ENCODE measurements at regions not wholly inside any gene's neighbourhood (a gene's known extent, or its start where the extent isn't known, plus 50 kb on each side); places are given as distances from the start of the nearest gene placed in this dataset.
"Not testable (repeated sequence)": the region's sequence is repeated elsewhere in the genome, so short reads cannot be mapped to it uniquely, and the experiment has no call there.

DNA sequence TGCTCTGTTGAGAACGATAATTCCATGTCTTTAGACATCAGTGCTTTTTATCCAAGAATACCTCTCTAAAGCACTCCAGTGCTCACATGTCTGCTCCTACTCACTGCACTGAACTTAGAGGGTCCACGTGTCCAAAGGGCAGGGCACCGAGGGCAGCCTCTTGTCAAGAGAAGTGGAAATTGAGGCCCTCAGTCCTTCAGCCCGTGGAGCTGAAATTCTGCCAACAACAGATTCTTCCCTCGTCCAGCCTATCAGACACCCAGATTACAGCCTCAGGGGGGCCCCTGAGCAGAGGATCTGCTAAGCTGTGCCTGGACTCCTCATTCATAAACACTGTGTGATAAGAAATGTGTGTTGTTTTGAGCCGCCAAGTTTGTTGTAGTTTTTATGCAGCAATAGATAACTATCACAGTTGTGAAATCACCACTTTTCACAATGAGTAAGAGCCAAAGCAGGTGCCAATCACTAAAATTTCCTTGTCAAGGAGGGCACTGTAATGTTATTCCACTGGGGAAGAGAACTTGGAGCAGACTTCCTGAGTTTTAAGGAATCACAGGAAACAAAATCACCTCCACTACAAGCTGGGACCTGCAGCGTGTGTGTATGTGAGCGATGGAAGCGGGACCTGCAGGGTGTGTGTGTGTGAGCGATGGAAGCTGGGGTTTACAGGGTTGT is 58.8 kb upstream of the IGFBPL1 start:
- DNase-seq (ENCODE audit: extremely low spot score, unreplicated experiment) = no peak
- Mint-ChIP-seq H3K4me3 (ENCODE audit: unreplicated experiment) (no peak overlapping the region), H3K9me3 (ENCODE audit: unreplicated experiment) (no peaks in the 10 kb centered on the region), H3K4me1 (ENCODE audit: unreplicated experiment) (peaks cover 10% of the 10 kb centered on the region), H3K36me3 (ENCODE audit: unreplicated experiment) (no peaks in the 10 kb centered on the region), H3K27me3 (ENCODE audit: unreplicated experiment) (peaks cover 10% of the 10 kb centered on the region), H3K27ac (ENCODE audit: unreplicated experiment) (no peak overlapping the region)
- TF ChIP-seq, protein P1, sequence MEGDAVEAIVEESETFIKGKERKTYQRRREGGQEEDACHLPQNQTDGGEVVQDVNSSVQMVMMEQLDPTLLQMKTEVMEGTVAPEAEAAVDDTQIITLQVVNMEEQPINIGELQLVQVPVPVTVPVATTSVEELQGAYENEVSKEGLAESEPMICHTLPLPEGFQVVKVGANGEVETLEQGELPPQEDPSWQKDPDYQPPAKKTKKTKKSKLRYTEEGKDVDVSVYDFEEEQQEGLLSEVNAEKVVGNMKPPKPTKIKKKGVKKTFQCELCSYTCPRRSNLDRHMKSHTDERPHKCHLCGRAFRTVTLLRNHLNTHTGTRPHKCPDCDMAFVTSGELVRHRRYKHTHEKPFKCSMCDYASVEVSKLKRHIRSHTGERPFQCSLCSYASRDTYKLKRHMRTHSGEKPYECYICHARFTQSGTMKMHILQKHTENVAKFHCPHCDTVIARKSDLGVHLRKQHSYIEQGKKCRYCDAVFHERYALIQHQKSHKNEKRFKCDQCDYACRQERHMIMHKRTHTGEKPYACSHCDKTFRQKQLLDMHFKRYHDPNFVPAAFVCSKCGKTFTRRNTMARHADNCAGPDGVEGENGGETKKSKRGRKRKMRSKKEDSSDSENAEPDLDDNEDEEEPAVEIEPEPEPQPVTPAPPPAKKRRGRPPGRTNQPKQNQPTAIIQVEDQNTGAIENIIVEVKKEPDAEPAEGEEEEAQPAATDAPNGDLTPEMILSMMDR (IDR thresholded peaks at IDR 0.05) = no peak

DNA sequence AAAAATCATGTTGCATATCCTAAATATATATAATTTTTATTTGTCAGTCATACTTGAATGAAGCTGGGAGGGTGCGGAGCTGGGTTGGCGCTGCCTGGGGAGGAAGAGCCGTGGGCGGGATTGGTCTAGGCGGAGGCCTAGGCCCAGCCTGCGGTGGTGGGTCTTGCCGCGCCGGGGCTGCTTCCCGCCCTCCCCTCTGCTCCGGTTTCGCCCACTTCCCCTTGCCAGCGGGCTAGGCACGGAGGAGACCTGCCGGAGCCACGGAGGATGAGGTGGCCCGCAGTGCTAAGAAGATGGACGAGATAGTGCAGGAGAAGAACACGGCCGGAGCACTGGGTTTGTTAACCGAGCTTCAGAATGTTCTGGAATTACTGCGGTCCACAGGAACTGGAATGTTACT is 54.0 kb upstream of the IGFBPL1 start:
- DNase-seq (ENCODE audit: extremely low spot score, unreplicated experiment) = no peak
- H3K4me1 Mint-ChIP-seq (ENCODE audit: unreplicated experiment) = no peaks in the 10 kb centered on the region

DNA sequence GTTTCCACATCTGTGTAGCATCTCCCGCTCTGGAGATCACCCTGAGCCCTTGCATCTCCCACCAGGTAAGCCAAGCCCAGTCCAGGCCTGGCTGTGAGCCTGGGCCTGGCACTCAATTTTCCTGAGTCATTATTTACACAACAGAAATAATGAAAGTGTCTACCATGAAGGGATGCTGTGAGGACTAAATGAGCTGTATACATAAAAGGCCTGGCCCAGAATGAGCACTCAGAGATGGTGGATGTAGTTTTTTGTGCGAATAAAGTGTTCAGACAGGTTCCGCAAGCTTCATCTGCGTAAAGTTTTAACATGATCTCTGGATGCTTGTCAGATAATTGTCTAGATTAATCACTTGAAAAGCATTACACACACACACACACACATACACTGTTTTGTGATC is 50.2 kb upstream of the IGFBPL1 start:
- not testable (repeated sequence) for H3K27ac Mint-ChIP-seq (ENCODE audit: unreplicated experiment); DNase-seq (ENCODE audit: extremely low spot score, unreplicated experiment); H3K36me3 Mint-ChIP-seq (ENCODE audit: unreplicated experiment); H3K4me3 Mint-ChIP-seq (ENCODE audit: unreplicated experiment); H3K27me3 Mint-ChIP-seq (ENCODE audit: unreplicated experiment); H3K9me3 Mint-ChIP-seq (ENCODE audit: unreplicated experiment); H3K4me1 Mint-ChIP-seq (ENCODE audit: unreplicated experiment)

More for the DNA sequence above, 54.0 kb upstream of the IGFBPL1 start:
- TF ChIP-seq, protein P1 (IDR thresholded peaks at IDR 0.05) = no peak
- H3K27ac Mint-ChIP-seq (ENCODE audit: unreplicated experiment) = no peak overlapping the region
- peaks cover 9% of the 10 kb centered on the region for H3K9me3 Mint-ChIP-seq (ENCODE audit: unreplicated experiment)
- H3K36me3 Mint-ChIP-seq (ENCODE audit: unreplicated experiment) = peaks cover 2% of the 10 kb centered on the region
- no peak overlapping the region for H3K4me3 Mint-ChIP-seq (ENCODE audit: unreplicated experiment)
- H3K27me3 Mint-ChIP-seq (ENCODE audit: unreplicated experiment) = peaks cover 7% of the 10 kb centered on the region

Measured in osteocyte (in vitro differentiated cells).